ENCODE measurements at regions not wholly inside any gene's neighbourhood (a gene's known extent, or its start where the extent isn't known, plus 50 kb on each side); places are given as distances from the start of the nearest gene placed in this dataset.

DNA sequence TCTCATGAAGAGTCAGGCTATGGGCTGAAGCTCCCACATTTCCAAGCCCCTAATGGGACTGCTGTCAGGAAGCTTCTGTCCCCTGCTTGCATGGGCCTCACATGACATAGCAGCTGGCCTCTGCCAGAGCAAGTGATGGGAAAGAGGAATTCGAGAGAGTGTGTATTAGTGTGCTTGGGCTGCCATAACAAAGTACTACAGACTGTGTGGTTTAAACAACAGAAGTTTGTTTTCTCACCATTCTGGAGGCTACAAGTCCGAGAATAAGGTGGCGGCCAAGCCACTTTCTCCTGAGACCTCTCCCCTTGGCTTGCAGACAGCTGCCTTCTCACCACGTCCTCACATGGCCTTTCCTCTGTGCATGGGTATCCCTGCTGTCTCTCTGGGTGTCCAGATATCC lies 274.4 kb downstream of the NUAK1 start:
- TF ChIP-seq, protein P1, sequence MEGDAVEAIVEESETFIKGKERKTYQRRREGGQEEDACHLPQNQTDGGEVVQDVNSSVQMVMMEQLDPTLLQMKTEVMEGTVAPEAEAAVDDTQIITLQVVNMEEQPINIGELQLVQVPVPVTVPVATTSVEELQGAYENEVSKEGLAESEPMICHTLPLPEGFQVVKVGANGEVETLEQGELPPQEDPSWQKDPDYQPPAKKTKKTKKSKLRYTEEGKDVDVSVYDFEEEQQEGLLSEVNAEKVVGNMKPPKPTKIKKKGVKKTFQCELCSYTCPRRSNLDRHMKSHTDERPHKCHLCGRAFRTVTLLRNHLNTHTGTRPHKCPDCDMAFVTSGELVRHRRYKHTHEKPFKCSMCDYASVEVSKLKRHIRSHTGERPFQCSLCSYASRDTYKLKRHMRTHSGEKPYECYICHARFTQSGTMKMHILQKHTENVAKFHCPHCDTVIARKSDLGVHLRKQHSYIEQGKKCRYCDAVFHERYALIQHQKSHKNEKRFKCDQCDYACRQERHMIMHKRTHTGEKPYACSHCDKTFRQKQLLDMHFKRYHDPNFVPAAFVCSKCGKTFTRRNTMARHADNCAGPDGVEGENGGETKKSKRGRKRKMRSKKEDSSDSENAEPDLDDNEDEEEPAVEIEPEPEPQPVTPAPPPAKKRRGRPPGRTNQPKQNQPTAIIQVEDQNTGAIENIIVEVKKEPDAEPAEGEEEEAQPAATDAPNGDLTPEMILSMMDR (IDR thresholded peaks at IDR 0.05), result no peak
- no peak for DNase-seq (ENCODE audit: low spot score)
- no peak for ATAC-seq (ENCODE audit: low FRiP score)

DNA sequence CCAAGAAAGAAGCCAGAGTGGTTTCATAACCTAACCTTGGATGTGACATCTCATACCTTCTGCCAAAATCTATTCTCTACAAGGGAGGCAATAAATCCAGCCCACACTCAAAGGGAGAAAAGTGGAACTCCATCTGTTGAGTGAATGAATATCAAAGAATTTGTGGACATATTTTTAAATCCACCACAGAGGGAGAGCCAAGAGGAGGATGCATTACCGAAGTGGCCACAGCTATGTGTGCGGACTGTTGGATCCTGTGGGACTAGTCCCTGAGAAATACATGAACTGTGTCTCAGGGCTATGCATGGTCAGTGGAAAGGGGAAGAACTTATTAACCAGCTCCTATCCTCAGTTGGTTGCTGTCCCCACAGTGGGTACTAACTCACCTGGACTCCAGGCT lies 273.9 kb downstream of the NUAK1 start:
- ATAC-seq (ENCODE audit: low FRiP score), result no peak
- no peak for DNase-seq (ENCODE audit: low spot score)

DNA sequence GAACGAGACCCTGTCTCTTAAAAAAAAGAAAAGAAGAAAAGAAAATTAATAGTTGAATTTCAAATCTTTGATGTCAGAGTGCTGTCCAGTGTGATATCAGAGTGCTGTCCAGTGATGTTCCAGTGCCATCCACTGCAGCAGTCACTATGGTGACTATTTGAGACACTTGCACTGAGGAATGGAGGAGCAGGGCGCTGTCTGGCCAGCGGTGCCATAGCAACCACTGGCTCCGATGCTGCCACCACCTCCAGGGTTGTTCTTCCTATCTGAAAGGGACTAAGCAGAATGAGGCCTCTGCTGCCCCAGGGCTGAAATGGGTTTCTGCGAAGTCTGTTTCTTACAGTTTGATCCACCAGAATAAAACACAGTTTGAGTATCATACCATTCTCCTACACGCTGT lies 272.9 kb downstream of the NUAK1 start:
- TF ChIP-seq, protein P1 (IDR thresholded peaks at IDR 0.05), result no peak
- ATAC-seq (ENCODE audit: low FRiP score), result no peak
- DNase-seq (ENCODE audit: low spot score), result no peak

More for the DNA sequence above, 273.9 kb downstream of the NUAK1 start:
- TF ChIP-seq, protein P1 (IDR thresholded peaks at IDR 0.05), result no peak

DNA sequence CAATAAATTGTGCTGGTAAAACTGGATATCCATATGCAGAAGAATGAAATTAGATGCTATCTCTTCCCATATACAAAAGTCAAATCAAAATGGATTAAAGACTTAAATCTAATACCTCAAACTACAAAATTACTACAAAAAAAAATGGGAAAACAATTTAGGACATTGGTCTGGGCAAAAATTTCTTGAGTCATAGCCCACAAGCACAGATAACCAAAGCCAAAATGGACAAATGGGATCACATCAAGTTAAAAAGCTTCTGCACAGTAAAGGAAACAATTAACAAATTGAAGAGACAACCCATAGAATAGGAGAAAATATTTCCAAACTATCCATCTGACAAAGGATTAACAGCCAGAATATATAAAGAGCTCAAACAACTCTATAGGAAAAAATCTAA lies 264.6 kb downstream of the NUAK1 start:
- TF ChIP-seq, protein P1 (IDR thresholded peaks at IDR 0.05), result no peak
- DNase-seq (ENCODE audit: low spot score), result no peak
- ATAC-seq (ENCODE audit: low FRiP score), result no peak

DNA sequence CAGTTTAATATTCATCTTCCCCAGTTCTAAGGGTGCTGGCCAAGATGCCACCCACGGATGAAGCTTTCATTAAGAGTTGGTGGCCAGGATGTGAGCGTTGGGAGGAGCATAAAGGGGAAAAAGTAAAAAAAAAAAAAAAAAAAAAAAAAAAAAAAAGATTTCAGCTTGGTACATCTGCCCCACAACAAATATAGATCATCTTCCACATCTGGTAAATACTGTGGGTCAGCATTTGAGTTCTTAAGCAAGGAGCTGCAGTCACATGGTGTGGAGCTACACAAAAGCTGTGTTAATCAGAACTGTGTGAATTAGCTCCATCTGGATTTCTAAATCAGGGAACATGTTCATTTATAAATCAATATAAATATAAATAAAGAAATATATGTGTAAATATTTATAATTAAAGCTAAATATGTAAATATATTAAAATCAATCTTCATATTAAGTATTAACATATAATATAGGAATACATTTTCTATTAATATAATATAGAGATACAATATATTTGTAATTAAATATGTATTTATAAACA lies 262.3 kb downstream of the NUAK1 start:
- TF ChIP-seq, protein P1 (IDR thresholded peaks at IDR 0.05), result no peak
- ATAC-seq (ENCODE audit: low FRiP score), result no peak
- no peak for DNase-seq (ENCODE audit: low spot score)

DNA sequence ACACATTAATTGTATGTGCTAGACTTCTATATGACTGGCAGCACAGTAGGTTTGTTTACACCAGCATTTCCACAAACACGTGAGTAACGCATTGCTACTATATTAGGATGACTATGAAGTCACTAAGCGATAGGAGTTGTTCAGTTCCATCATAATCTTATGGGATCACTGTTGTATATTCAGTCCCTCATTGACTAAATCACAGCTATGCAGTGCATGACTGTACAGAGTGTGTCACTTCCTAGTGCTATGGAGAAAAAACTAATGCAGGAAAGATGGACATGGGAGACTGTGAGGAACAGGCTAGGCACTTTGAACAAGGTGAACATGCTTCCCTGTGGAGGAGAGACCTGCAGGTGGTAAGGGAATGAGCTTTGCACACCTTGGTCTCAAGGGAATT lies 259.8 kb downstream of the NUAK1 start:
- no peak for ATAC-seq (ENCODE audit: low FRiP score)
- TF ChIP-seq, protein P1 (IDR thresholded peaks at IDR 0.05), result no peak
- DNase-seq (ENCODE audit: low spot score), result no peak

DNA sequence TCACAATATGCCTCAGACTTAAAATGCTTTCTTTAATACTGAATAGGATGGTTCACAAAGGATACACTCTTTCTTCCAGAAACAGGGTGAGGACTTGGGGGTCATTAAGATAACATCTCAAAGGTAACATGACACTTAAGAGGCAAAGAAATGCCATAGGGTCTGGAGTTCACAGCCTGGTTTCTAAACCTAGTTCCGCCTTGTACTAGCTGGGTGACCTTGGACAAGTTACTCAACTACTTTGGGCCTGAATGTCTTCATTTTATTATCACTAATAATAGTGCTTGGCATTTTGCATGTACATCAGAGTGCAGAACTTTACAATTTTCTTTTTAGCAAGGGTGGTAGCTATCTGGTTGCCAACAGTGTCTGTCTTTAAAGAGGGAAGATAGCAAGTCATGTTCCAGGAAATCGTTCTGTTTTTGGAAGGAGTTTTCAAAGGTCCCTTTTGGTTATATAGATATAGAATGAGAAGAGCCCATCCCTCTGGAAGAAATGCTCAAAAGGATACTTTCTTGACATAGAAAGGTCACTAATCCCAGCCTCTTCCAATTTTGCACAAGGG lies 257.8 kb downstream of the NUAK1 start:
- TF ChIP-seq, protein P1 (IDR thresholded peaks at IDR 0.05), result no peak
- DNase-seq (ENCODE audit: low spot score) (no peak), ATAC-seq (ENCODE audit: low FRiP score) (no peak)

Data from omental fat pad (tissue), 3 donors.